C4-2B (cell line): ENCODE measurements at regions not wholly inside any gene's neighbourhood (a gene's known extent, or its start where the extent isn't known, plus 50 kb on each side); places are given as distances from the start of the nearest gene placed in this dataset.

Experiments
- CTCF ChIP-seq: fragments of 450-650 bp; conservative IDR thresholded peaks from 2 replicates; pipeline ENCODE4 v1.5.1; 2017; ENCODE audit warnings: mild to moderate bottlenecking
- ZFX ChIP-seq: fragments of 450-650 bp; IDR thresholded peaks from 2 replicates; pipeline ENCODE4 v1.6.1; 2017

GRCh38 chr3:64829331-64829730 lies 141.5 kb upstream of the ADAMTS9 start:
- TF ChIP-seq CTCF = no peak
- no peak for TF ChIP-seq ZFX
